SJCRH30 (cell line): ENCODE measurements at regions not wholly inside any gene's neighbourhood (a gene's known extent, or its start where the extent isn't known, plus 50 kb on each side); places are given as distances from the start of the nearest gene placed in this dataset.
A peak's percentile ranks its signal among the peaks of the same experiment; 100 is the strongest.
"Not testable (repeated sequence)": the region's sequence is repeated elsewhere in the genome, so short reads cannot be mapped to it uniquely, and the experiment has no call there.

Experiments
- DNase-seq, 2 experiments: peaks; one replicate each; pipeline ENCODE4 v3.0.0-alpha.2; 2015 to 2020
- H3K27ac ChIP-seq: fragments of 250-450 bp; sonication (Bioruptor Pico); 2 replicates; pipeline ENCODE4 v1.5.1; 2020; ENCODE audit warnings: mild to moderate bottlenecking, moderate library complexity
- H3K27me3 ChIP-seq: fragments of 250-450 bp; sonication (Bioruptor Pico); 2 replicates; pipeline ENCODE4 v1.5.1; 2020; ENCODE audit warnings: mild to moderate bottlenecking, moderate library complexity
- H3K36me3 ChIP-seq: fragments of 250-450 bp; sonication (Bioruptor Pico); 2 replicates; pipeline ENCODE4 v1.5.1; 2020; ENCODE audit warnings: mild to moderate bottlenecking, moderate library complexity
- H3K4me1 ChIP-seq: fragments of 250-450 bp; sonication (Bioruptor Pico); 2 replicates; pipeline ENCODE4 v1.5.1; 2020; ENCODE audit warnings: mild to moderate bottlenecking, moderate library complexity
- H3K4me3 ChIP-seq: fragments of 250-450 bp; sonication (Bioruptor Pico); 2 replicates; pipeline ENCODE4 v1.5.1; 2020; ENCODE audit warnings: mild to moderate bottlenecking, moderate library complexity
- H3K9me3 ChIP-seq: fragments of 250-450 bp; sonication (Bioruptor Pico); replicated peaks from 2 replicates; pipeline ENCODE4 v1.5.1; 2020; ENCODE audit warnings: mild to moderate bottlenecking, moderate library complexity

GRCh38 chr9:38967285-38967684 is 247.4 kb upstream of the FAM240B start:
- not testable (repeated sequence) for H3K4me3 ChIP-seq, H3K27me3 ChIP-seq, H3K36me3 ChIP-seq, H3K4me1 ChIP-seq, H3K27ac ChIP-seq, DNase-seq, H3K9me3 ChIP-seq

DNA sequence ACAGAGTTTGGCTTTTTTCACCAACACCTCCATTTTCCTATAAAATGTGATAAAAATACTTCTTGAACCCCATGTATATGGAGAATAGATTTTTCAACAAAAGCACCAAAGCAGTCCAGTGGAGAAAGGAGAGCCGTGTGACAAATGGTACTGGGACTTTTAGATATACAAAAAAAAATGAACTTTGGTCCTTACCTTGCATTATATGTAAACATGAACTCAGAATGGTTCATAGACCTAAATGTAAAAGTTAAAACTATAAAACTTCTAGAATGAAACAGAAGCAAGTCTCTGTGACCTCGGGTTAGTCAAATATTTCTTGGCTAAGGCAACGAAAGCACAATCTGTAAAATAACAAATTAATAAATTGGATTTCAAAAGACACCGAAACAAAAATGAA is 239.9 kb upstream of the FAM240B start:
- not testable (repeated sequence) for H3K4me1 ChIP-seq, DNase-seq, H3K27me3 ChIP-seq, H3K36me3 ChIP-seq, H3K4me3 ChIP-seq, H3K27ac ChIP-seq, H3K9me3 ChIP-seq

DNA sequence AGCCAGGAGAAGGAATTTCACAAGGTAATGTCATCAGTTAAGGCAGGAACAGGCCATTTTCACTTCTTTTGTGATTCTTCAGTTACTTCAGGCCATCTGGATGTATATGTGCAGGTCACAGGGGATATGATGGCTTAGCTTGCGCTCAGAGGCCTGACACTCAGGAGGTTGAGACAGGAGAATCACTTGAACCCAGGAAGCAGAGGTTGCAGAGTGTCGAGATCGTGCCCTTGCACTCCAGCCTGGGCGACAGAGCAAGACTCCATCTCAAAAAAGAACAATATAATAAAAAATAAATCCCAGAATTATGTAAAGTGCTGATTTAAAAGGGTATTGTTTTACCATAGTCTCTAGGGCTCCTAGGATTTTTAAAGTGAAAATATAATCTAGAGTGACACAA is 235.9 kb upstream of the FAM240B start:
- H3K4me3 ChIP-seq, H3K36me3 ChIP-seq, H3K27me3 ChIP-seq, H3K4me1 ChIP-seq, H3K27ac ChIP-seq, DNase-seq, H3K9me3 ChIP-seq: not testable (repeated sequence)

GRCh38 chr9:38952715-38953341 is 232.9 kb upstream of the FAM240B start:
- H3K36me3 ChIP-seq, H3K9me3 ChIP-seq, DNase-seq, H3K27ac ChIP-seq, H3K4me3 ChIP-seq, H3K27me3 ChIP-seq, H3K4me1 ChIP-seq: not testable (repeated sequence)

- H3K27me3 ChIP-seq, H3K9me3 ChIP-seq, DNase-seq, H3K27ac ChIP-seq, H3K4me3 ChIP-seq, H3K4me1 ChIP-seq, H3K36me3 ChIP-seq: not testable (repeated sequence)
Measured at GRCh38 chr9:38945929-38946570, 226.1 kb upstream of the FAM240B start.

GRCh38 chr9:38944881-38945449 is 225.0 kb upstream of the FAM240B start:
- not testable (repeated sequence) for DNase-seq, H3K4me1 ChIP-seq, H3K27me3 ChIP-seq, H3K9me3 ChIP-seq, H3K27ac ChIP-seq, H3K36me3 ChIP-seq, H3K4me3 ChIP-seq

- not testable (repeated sequence) for H3K9me3 ChIP-seq, DNase-seq, H3K4me1 ChIP-seq, H3K36me3 ChIP-seq, H3K27me3 ChIP-seq, H3K27ac ChIP-seq, H3K4me3 ChIP-seq
Measured at GRCh38 chr9:38940501-38940900, 220.6 kb upstream of the FAM240B start.

DNA sequence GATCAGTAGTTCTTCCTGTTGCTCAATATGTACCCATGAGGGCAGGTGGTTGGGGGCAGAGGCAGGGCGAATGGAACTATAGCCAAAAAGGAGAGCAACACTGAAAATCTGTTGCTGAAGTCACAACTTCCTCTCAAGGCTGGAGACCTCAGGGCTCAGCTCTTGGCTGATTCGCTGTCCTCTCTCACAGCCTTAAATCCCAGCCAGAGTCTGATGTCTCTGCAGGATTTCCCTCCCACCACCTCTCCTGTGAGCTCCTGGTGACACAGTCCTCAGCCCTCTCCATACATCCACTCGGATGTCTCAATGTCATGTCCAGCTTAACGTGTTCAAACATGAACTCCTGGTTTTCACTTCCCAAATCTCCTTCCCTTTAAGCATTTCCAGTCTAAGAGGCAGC is 218.7 kb upstream of the FAM240B start:
- H3K4me1 ChIP-seq = not testable (repeated sequence)

GRCh38 chr9:38927970-38928369 is 208.0 kb upstream of the FAM240B start:
- DNase-seq = not testable (repeated sequence)

More for the DNA sequence above, 218.7 kb upstream of the FAM240B start:
- H3K4me3 ChIP-seq, H3K36me3 ChIP-seq, H3K9me3 ChIP-seq, H3K27ac ChIP-seq, H3K27me3 ChIP-seq, DNase-seq: not testable (repeated sequence)

DNA sequence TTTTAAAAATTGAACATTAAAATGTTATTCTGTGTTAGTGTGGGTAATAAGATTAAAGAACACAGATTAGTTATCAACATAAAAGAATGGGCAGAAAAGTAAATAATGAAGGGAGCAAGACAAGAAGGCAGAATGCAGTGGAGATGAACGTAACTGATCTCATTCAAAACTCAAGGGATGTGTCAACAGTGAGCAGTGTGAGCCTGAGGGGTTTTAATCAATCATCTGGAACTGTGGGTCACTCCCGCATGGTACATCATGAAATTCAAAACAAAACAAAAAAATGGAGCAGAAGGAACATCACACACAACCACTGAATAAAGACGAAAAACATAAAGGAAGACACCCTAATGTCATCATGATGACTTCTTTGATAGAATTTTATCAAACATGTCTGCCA is 206.6 kb upstream of the FAM240B start:
- H3K4me3 ChIP-seq, H3K27ac ChIP-seq, H3K4me1 ChIP-seq, H3K27me3 ChIP-seq, H3K9me3 ChIP-seq, H3K36me3 ChIP-seq, DNase-seq: not testable (repeated sequence)

More at GRCh38 chr9:38927970-38928369, 208.0 kb upstream of the FAM240B start:
- not testable (repeated sequence) for H3K4me3 ChIP-seq, H3K27ac ChIP-seq, H3K36me3 ChIP-seq, H3K27me3 ChIP-seq, H3K9me3 ChIP-seq, H3K4me1 ChIP-seq

DNA sequence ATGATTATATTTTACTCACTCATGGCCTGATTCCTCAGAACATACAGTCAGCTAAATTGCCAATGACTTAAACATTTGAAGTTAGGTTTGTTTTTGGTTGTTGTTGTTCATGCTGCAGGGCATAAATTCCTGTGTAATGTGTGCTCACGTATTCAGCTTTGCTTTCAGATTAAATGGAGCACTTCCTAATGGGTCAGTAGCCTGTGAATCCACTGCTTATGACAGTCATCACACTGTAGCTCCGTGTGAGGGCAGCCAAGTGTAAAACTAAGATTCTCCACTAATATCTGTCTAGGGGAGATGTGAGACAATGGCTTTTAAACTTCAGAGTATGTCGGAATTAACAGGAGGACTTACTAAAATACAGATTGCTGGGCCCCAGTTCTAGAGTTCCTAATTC is 201.3 kb upstream of the FAM240B start:
- H3K9me3 ChIP-seq, H3K36me3 ChIP-seq, DNase-seq, H3K27ac ChIP-seq, H3K4me3 ChIP-seq, H3K27me3 ChIP-seq, H3K4me1 ChIP-seq: not testable (repeated sequence)

- H3K4me1 ChIP-seq, H3K27me3 ChIP-seq, H3K36me3 ChIP-seq, H3K27ac ChIP-seq, H3K9me3 ChIP-seq, H3K4me3 ChIP-seq, DNase-seq: not testable (repeated sequence)
Measured at GRCh38 chr9:38910629-38911028, 190.7 kb upstream of the FAM240B start.

DNA sequence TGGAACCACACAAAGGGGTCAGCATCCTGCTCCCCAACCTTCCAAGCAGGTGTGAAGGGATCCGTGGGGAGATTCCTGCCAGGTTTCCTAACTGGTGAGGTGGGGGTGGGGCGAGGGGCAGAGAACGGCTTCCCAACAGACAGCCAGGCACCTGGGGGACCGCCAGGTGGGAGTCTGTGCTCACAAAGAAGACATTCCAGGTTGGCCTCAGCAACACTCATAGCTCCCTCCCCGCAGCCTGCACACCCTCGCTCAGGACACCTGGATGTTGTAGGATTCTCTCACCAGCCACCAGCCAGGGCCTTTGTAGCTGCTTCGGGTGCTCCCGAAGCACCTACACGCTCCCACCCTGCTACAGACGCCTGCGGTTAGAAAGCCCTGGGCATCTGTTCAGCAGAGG is 184.8 kb upstream of the FAM240B start:
- H3K9me3 ChIP-seq, H3K4me3 ChIP-seq, H3K27me3 ChIP-seq, H3K27ac ChIP-seq, H3K36me3 ChIP-seq, DNase-seq, H3K4me1 ChIP-seq: not testable (repeated sequence)

GRCh38 chr9:38901534-38902177 is 181.7 kb upstream of the FAM240B start:
- H3K27ac ChIP-seq, H3K4me1 ChIP-seq, H3K27me3 ChIP-seq, DNase-seq, H3K36me3 ChIP-seq, H3K9me3 ChIP-seq, H3K4me3 ChIP-seq: not testable (repeated sequence)

- H3K4me3 ChIP-seq, H3K27me3 ChIP-seq: not testable (repeated sequence)
Measured at GRCh38 chr9:38896404-38896803, 176.5 kb upstream of the FAM240B start.

GRCh38 chr9:38895227-38895626 is 175.3 kb upstream of the FAM240B start:
- not testable (repeated sequence) for H3K9me3 ChIP-seq, H3K27ac ChIP-seq, H3K4me1 ChIP-seq, H3K27me3 ChIP-seq, H3K36me3 ChIP-seq, H3K4me3 ChIP-seq, DNase-seq

More at GRCh38 chr9:38896404-38896803, 176.5 kb upstream of the FAM240B start:
- not testable (repeated sequence) for H3K9me3 ChIP-seq, H3K36me3 ChIP-seq, H3K4me1 ChIP-seq, H3K27ac ChIP-seq
- DNase-seq = peak; percentile 53 to 59
